ENCODE measurements at regions not wholly inside any gene's neighbourhood (a gene's known extent, or its start where the extent isn't known, plus 50 kb on each side); places are given as distances from the start of the nearest gene placed in this dataset.

- H3K4me1 Mint-ChIP-seq (ENCODE audit: insufficient read depth, unreplicated experiment) = no peaks in the 10 kb centered on the region
- TF ChIP-seq CTCF (IDR thresholded peaks at IDR 0.05; ENCODE audit: unreplicated experiment) = no peak
- no peaks in the 10 kb centered on the region for H3K36me3 Mint-ChIP-seq (ENCODE audit: insufficient read depth, unreplicated experiment)
- no peak for DNase-seq (ENCODE audit: unreplicated experiment)
- H3K27ac Mint-ChIP-seq (ENCODE audit: low read depth, unreplicated experiment) = no peak overlapping the region
- ChIA-PET POLR2A (no interaction called here), CTCF (interaction anchor here (0.7 kb wide), 1 partner anchor 219 kb away, joined by 4 read pairs; no protein-coding TSS in a partner anchor)
- no peaks in the 10 kb centered on the region for H3K9me3 Mint-ChIP-seq (ENCODE audit: unreplicated experiment)
- intact Hi-C loops (cut with micrococcal nuclease) = no loop called here
- no peaks in the 10 kb centered on the region for H3K27me3 Mint-ChIP-seq (ENCODE audit: insufficient read depth, unreplicated experiment)
- no TSS peak for BruUV-seq (replicated peaks)
- H3K4me3 Mint-ChIP-seq (ENCODE audit: unreplicated experiment) = no peak overlapping the region
Measured at GRCh38 chr2:163375070-163375469, 360.7 kb downstream of the FIGN start.

GRCh38 chr2:163374282-163374681, 361.5 kb downstream of the FIGN start:
- Mint-ChIP-seq H3K36me3 (ENCODE audit: insufficient read depth, unreplicated experiment) (no peaks in the 10 kb centered on the region), H3K27me3 (ENCODE audit: insufficient read depth, unreplicated experiment) (no peaks in the 10 kb centered on the region), H3K9me3 (ENCODE audit: unreplicated experiment) (no peaks in the 10 kb centered on the region), H3K27ac (ENCODE audit: low read depth, unreplicated experiment) (no peak overlapping the region), H3K4me3 (ENCODE audit: unreplicated experiment) (no peak overlapping the region), H3K4me1 (ENCODE audit: insufficient read depth, unreplicated experiment) (no peaks in the 10 kb centered on the region)
- ChIA-PET CTCF (interaction anchor here (0.6 kb wide), 1 partner anchor 276 kb away, joined by 3 read pairs; no protein-coding TSS in a partner anchor), POLR2A (no interaction called here)
- DNase-seq (ENCODE audit: unreplicated experiment) = no peak
- no peak for TF ChIP-seq CTCF (IDR thresholded peaks at IDR 0.05; ENCODE audit: unreplicated experiment)
- BruUV-seq (replicated peaks) = no TSS peak
- intact Hi-C loops (cut with micrococcal nuclease) = no loop called here

- no peak for DNase-seq (ENCODE audit: unreplicated experiment)
- Mint-ChIP-seq H3K36me3 (ENCODE audit: insufficient read depth, unreplicated experiment) (no peaks in the 10 kb centered on the region), H3K9me3 (ENCODE audit: unreplicated experiment) (no peaks in the 10 kb centered on the region), H3K27me3 (ENCODE audit: insufficient read depth, unreplicated experiment) (no peaks in the 10 kb centered on the region), H3K27ac (ENCODE audit: low read depth, unreplicated experiment) (no peak overlapping the region), H3K4me1 (ENCODE audit: insufficient read depth, unreplicated experiment) (no peaks in the 10 kb centered on the region), H3K4me3 (ENCODE audit: unreplicated experiment) (no peak overlapping the region)
- POLR2A ChIA-PET = no interaction called here
- intact Hi-C loops (cut with micrococcal nuclease) = no loop called here
- TF ChIP-seq CTCF (IDR thresholded peaks at IDR 0.05; ENCODE audit: unreplicated experiment) = no peak
- CTCF ChIA-PET = no interaction called here
- no TSS peak for BruUV-seq (replicated peaks)
Measured at GRCh38 chr2:163373496-163373895, 362.3 kb downstream of the FIGN start.

- ChIA-PET POLR2A (no interaction called here), CTCF (interaction anchor here (0.7 to 0.9 kb wide), 3 partner anchors 10 to 1059 kb away, joined by 3 read pairs; no protein-coding TSS in a partner anchor)
- H3K4me1 Mint-ChIP-seq (ENCODE audit: insufficient read depth, unreplicated experiment) = no peaks in the 10 kb centered on the region
- no TSS peak for BruUV-seq (replicated peaks)
- no peak for TF ChIP-seq CTCF (IDR thresholded peaks at IDR 0.05; ENCODE audit: unreplicated experiment)
- intact Hi-C loops (cut with micrococcal nuclease) = no loop called here
- no peaks in the 10 kb centered on the region for H3K9me3 Mint-ChIP-seq (ENCODE audit: unreplicated experiment)
- no peaks in the 10 kb centered on the region for H3K36me3 Mint-ChIP-seq (ENCODE audit: insufficient read depth, unreplicated experiment)
- no peak overlapping the region for H3K27ac Mint-ChIP-seq (ENCODE audit: low read depth, unreplicated experiment)
- DNase-seq (ENCODE audit: unreplicated experiment) = peak; percentile 34
- H3K4me3 Mint-ChIP-seq (ENCODE audit: unreplicated experiment) = no peak overlapping the region
- H3K27me3 Mint-ChIP-seq (ENCODE audit: insufficient read depth, unreplicated experiment) = no peaks in the 10 kb centered on the region
Measured at GRCh38 chr2:163370169-163370886, 365.5 kb downstream of the FIGN start.
